ENCODE measurements at regions not wholly inside any gene's neighbourhood (a gene's known extent, or its start where the extent isn't known, plus 50 kb on each side); places are given as distances from the start of the nearest gene placed in this dataset.

DNA sequence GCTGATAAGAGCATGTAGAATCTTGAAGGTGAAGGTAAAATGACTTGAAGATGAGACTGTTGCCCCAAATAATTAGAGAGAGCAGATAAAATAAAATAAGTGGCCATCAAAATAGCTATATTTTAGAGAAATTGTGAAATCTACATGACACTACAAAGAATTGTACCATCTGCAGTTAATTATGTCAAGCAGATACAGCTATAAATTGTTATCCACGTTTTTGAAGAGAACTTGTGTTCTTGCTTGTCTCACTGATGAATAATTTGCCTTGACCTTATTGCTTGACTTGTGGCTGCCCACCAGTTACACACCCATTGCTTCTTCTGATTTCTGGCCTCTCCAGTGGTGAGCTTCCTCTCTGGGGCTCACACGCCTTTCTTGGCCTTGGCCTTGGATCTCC lies 75.8 kb upstream of the TNIP3 start:
- TF ChIP-seq, protein P1, sequence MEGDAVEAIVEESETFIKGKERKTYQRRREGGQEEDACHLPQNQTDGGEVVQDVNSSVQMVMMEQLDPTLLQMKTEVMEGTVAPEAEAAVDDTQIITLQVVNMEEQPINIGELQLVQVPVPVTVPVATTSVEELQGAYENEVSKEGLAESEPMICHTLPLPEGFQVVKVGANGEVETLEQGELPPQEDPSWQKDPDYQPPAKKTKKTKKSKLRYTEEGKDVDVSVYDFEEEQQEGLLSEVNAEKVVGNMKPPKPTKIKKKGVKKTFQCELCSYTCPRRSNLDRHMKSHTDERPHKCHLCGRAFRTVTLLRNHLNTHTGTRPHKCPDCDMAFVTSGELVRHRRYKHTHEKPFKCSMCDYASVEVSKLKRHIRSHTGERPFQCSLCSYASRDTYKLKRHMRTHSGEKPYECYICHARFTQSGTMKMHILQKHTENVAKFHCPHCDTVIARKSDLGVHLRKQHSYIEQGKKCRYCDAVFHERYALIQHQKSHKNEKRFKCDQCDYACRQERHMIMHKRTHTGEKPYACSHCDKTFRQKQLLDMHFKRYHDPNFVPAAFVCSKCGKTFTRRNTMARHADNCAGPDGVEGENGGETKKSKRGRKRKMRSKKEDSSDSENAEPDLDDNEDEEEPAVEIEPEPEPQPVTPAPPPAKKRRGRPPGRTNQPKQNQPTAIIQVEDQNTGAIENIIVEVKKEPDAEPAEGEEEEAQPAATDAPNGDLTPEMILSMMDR (IDR thresholded peaks at IDR 0.05; ENCODE audit: low read depth, low read length): no peak
- TF ChIP-seq, protein P2, sequence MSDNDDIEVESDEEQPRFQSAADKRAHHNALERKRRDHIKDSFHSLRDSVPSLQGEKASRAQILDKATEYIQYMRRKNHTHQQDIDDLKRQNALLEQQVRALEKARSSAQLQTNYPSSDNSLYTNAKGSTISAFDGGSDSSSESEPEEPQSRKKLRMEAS (IDR thresholded peaks at IDR 0.05; ENCODE audit: low read depth, low read length): no peak
